Lower leg skin (tissue), 3 donors: ENCODE measurements at regions not wholly inside any gene's neighbourhood (a gene's known extent, or its start where the extent isn't known, plus 50 kb on each side); places are given as distances from the start of the nearest gene placed in this dataset.

ENCODE experiments used
- CTCF ChIP-seq, 3 donors: fragments of 450-650 bp; IDR thresholded peaks; one replicate each; pipeline ENCODE4 v1.5.1; 2016; ENCODE audit warnings: antibody characterized with exemption in 3 of 3, mild to moderate bottlenecking in 3 of 3, moderate library complexity in 2 of 3
- POLR2A ChIP-seq, 2 donors: fragments of 450-650 bp; IDR thresholded peaks; one replicate each; pipeline ENCODE4 v1.6.1; 2016 to 2017; ENCODE audit warnings: antibody characterized with exemption in 2 of 2, mild to moderate bottlenecking in 1 of 2, moderate library complexity in 1 of 2

DNA sequence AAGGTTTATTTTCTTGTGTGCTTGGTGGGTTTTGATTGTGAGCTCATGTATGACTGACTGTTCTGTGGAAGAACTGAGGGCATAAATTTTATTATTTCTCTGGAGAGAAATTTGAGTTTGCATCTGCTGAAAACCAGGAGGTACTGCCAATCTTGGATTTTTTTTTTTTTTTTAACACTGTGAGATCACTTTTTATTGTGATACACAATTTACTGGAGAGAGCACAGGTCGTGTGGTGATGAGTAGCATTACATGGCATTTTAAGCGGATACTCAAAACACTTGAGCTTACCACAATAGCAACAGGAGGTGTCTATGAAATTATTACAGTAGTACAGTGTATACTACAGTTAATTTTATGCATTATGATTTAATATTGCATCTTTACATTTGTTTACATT, 237.4 kb downstream of the MFSD1 start:
- no peak for TF ChIP-seq CTCF (IDR thresholded peaks at IDR 0.05)
- TF ChIP-seq POLR2A (IDR thresholded peaks at IDR 0.05): no peak
